ENCODE measurements at regions not wholly inside any gene's neighbourhood (a gene's known extent, or its start where the extent isn't known, plus 50 kb on each side); places are given as distances from the start of the nearest gene placed in this dataset.

GRCh38 chrX:84873176-84873575, 130.5 kb upstream of the APOOL start:
- TF ChIP-seq CTCF (conservative IDR thresholded peaks at IDR 0.05; ENCODE audit: low read length) = no peak
- TF ChIP-seq EZH2phosphoT487 (IDR thresholded peaks at IDR 0.05; ENCODE audit: borderline replicate concordance, low read depth, low read length) = no peak

Data from OCI-LY7 (cell line).